IMR-90 (cell line): ENCODE measurements at regions not wholly inside any gene's neighbourhood (a gene's known extent, or its start where the extent isn't known, plus 50 kb on each side); places are given as distances from the start of the nearest gene placed in this dataset.

Experiments used
- ATAC-seq: fragments of 200-7000 bp; cut with Tn5 transposase; 2 replicates; pipeline ENCODE4 v1.9.1; 2020; ENCODE audit warnings: low read depth, mild to moderate bottlenecking, moderate library complexity
- BruUV-seq: library from RNA; stranded (reverse); fragments of 400-500 nt; replicated peaks from 2 replicates; lab custom pipeline; 2021; lab: Mats Ljungman, UMichigan
- CTCF ChIA-PET: fragments of 300-600 bp; formaldehyde crosslinking; extraction: SDS; loops from one replicate; lab custom pipeline; 2021; ENCODE audit warnings: antibody characterized with exemption; lab: Yijun Ruan, JAX
- POLR2A ChIA-PET: fragments of 300-600 bp; sonication (Branson Sonifier 250); formaldehyde crosslinking; loops from one replicate; lab custom pipeline; 2022; ENCODE audit warnings: antibody characterized with exemption; ENCODE audit not compliant: unreplicated experiment; lab: Charles Lee
- DNase-seq: peaks from one replicate; pipeline ENCODE4 v3.0.0; 2013
- H2AFZ ChIP-seq: replicated peaks from 2 replicates; pipeline ENCODE3; 2013; ENCODE audit warnings: low read length, mild to moderate bottlenecking; ENCODE audit not compliant: poor library complexity
- H2AK5ac ChIP-seq: 2 replicates; pipeline ENCODE4 v1.6.1; 2013; ENCODE audit warnings: low read depth, low read length, inconsistent platforms
- H2AK9ac ChIP-seq: replicated peaks from 2 replicates; pipeline ENCODE3; 2013; ENCODE audit warnings: mild to moderate bottlenecking, low read depth, low read length, moderate library complexity; ENCODE audit not compliant: poor library complexity
- H2BK120ac ChIP-seq: 2 replicates; pipeline ENCODE4 v1.6.1; 2013; ENCODE audit warnings: low read depth, low read length, inconsistent platforms
- H2BK15ac ChIP-seq: 3 replicates; pipeline ENCODE4 v1.6.1; 2013; ENCODE audit warnings: low read depth, low read length, inconsistent platforms
- H2BK20ac ChIP-seq: 2 replicates; pipeline ENCODE4 v1.6.1; 2013; ENCODE audit warnings: low read depth, mild to moderate bottlenecking, inconsistent platforms, low read length, moderate library complexity
- H2BK5ac ChIP-seq: 2 replicates; pipeline ENCODE4 v1.6.1; 2013; ENCODE audit warnings: mild to moderate bottlenecking, low read depth, low read length, inconsistent platforms; ENCODE audit not compliant: poor library complexity, severe bottlenecking
- H3K14ac ChIP-seq: replicated peaks from 2 replicates; pipeline ENCODE4 v1.6.1; 2013; ENCODE audit warnings: low read depth, low read length, inconsistent platforms
- H3K18ac ChIP-seq: 2 replicates; pipeline ENCODE4 v1.6.1; 2013; ENCODE audit warnings: low read depth, low read length, control low read depth
- H3K23ac ChIP-seq: 2 replicates; pipeline ENCODE4 v1.6.1; 2013; ENCODE audit warnings: low read depth, low read length, inconsistent platforms
- H3K27ac ChIP-seq: 2 replicates; pipeline ENCODE4 v1.5.1; 2013; ENCODE audit warnings: mild to moderate bottlenecking, control low read depth, low read length; ENCODE audit not compliant: insufficient read depth
- H3K27me3 ChIP-seq: 2 replicates; pipeline ENCODE4 v1.6.1; 2013; ENCODE audit warnings: low read length; ENCODE audit not compliant: control insufficient read depth, insufficient read depth
- H3K36me3 ChIP-seq: 2 replicates; pipeline ENCODE4 v1.6.1; 2013; ENCODE audit warnings: low read length, mixed read lengths; ENCODE audit not compliant: control insufficient read depth, insufficient read depth
- H3K4ac ChIP-seq: 2 replicates; pipeline ENCODE4 v1.6.1; 2013; ENCODE audit warnings: low read depth, low read length, inconsistent platforms
- H3K4me1 ChIP-seq: 2 replicates; pipeline ENCODE4 v1.6.1; 2013; ENCODE audit warnings: low read length, mixed read lengths; ENCODE audit not compliant: control insufficient read depth, insufficient read depth
- H3K4me2 ChIP-seq: 2 replicates; pipeline ENCODE4 v1.6.1; 2013; ENCODE audit warnings: low read depth, mild to moderate bottlenecking, control low read depth, low read length, moderate library complexity
- H3K4me3 ChIP-seq: 2 replicates; pipeline ENCODE4 v1.5.1; 2013; ENCODE audit warnings: low read depth, mild to moderate bottlenecking, control low read depth, low read length, moderate library complexity; ENCODE audit not compliant: insufficient read depth
- H3K56ac ChIP-seq: 2 replicates; pipeline ENCODE4 v1.6.1; 2013; ENCODE audit warnings: low read length, inconsistent platforms; ENCODE audit not compliant: insufficient read depth; ENCODE audit errors: extremely low read depth
- H3K79me1 ChIP-seq, 2 experiments: 2 replicates each; pipeline ENCODE4 v1.6.1; 2013; ENCODE audit warnings: low read length in 2 of 2, inconsistent platforms in 1 of 2, low read depth in 1 of 2
- H3K9ac ChIP-seq: 2 replicates; pipeline ENCODE4 v1.6.1; 2013; ENCODE audit warnings: low read depth, low read length, control low read depth
- H3K9me1 ChIP-seq: 2 replicates; pipeline ENCODE4 v1.6.1; 2013; ENCODE audit warnings: low read length, inconsistent platforms; ENCODE audit not compliant: insufficient read depth
- H3K9me3 ChIP-seq: 2 replicates; pipeline ENCODE4 v1.6.1; 2013; ENCODE audit warnings: low read length; ENCODE audit not compliant: control insufficient read depth, insufficient read depth
- H4K20me1 ChIP-seq: 2 replicates; pipeline ENCODE4 v1.6.1; 2013; ENCODE audit warnings: low read length, inconsistent platforms; ENCODE audit not compliant: insufficient read depth
- H4K5ac ChIP-seq: 2 replicates; pipeline ENCODE4 v1.6.1; 2013; ENCODE audit warnings: mild to moderate bottlenecking, low read depth, low read length, control low read depth
- H4K8ac ChIP-seq, 2 experiments: 2 replicates each; pipeline ENCODE4 v1.6.1; 2013; ENCODE audit warnings: low read depth in 2 of 2, low read length in 2 of 2, control low read depth in 1 of 2, inconsistent platforms in 1 of 2
- H4K91ac ChIP-seq: 2 replicates; pipeline ENCODE4 v1.6.1; 2013; ENCODE audit warnings: low read depth, low read length, inconsistent platforms; ENCODE audit not compliant: insufficient read depth
- ELK1 ChIP-seq: fragments of 150-350 bp; IDR thresholded peaks from 2 replicates; pipeline ENCODE4 v1.6.1; 2016; ENCODE audit warnings: low read depth, mild to moderate bottlenecking, low read length, moderate library complexity, borderline replicate concordance
- MAZ ChIP-seq: IDR thresholded peaks from 2 replicates; pipeline ENCODE4 v1.6.1; 2012; ENCODE audit warnings: low read depth, mild to moderate bottlenecking, low read length, improper control_type of control experiment, moderate library complexity, borderline replicate concordance
- POLR2A ChIP-seq: IDR thresholded peaks from 2 replicates; pipeline ENCODE4 v1.6.1; 2012; ENCODE audit warnings: mild to moderate bottlenecking, low read depth, low read length
- WGBS, 2 experiments: methylation state at CpG; one replicate each; pipeline versions ENCODE4 v1.1.5 to v1.1.7; 2013; ENCODE audit warnings: missing lambda C conversion rate in 2 of 2; ENCODE audit not compliant: insufficient read length in 1 of 2; ENCODE audit errors: extremely low coverage in 2 of 2; 5-methylcytosine and 5-hydroxymethylcytosine counted together
- dilution Hi-C: fragments of 300-500 bp; cut with HindIII; formaldehyde crosslinking; loops from one replicate; pipeline ENCODE4 v1.14.3; 2018; ENCODE audit warnings: low sequenced_read_pairs; ENCODE audit not compliant: unreplicated experiment
- in situ Hi-C: fragments of 300-500 bp; cut with MboI; formaldehyde crosslinking; loops from 3 replicates; pipeline ENCODE4 v1.14.3; 2019; ENCODE audit warnings: low sequenced_read_pairs, inconsistent platforms, mixed read lengths
- intact Hi-C: fragments of 100-400 bp; cut with micrococcal nuclease; formaldehyde crosslinking; loops from 2 replicates; pipeline ENCODE4 v1.10.0; 2022

- Histone ChIP-seq H3K27me3 (no peaks in the 10 kb centered on the region), H3K4me2 (no peak overlapping the region), H2BK120ac (no peak overlapping the region), H4K5ac (no peak overlapping the region), H3K36me3 (no peaks in the 10 kb centered on the region), H2BK20ac (no peak overlapping the region), H3K9me3 (no peaks in the 10 kb centered on the region), H3K79me1 (no peaks in the 10 kb centered on the region), H3K9ac (no peak overlapping the region), H3K4me1 (no peaks in the 10 kb centered on the region), H2AK5ac (no peak overlapping the region), H2AFZ (no peak overlapping the region), H3K4me3 (no peak overlapping the region), H3K14ac (no peak overlapping the region), H4K91ac (no peak overlapping the region), H2AK9ac (no peak overlapping the region), H4K8ac (no peak overlapping the region), H2BK5ac (no peak overlapping the region), H3K9me1 (no peaks in the 10 kb centered on the region), H3K23ac (no peak overlapping the region), H3K27ac (no peak overlapping the region), H2BK15ac (no peak overlapping the region), H4K20me1 (no peaks in the 10 kb centered on the region), H3K56ac (no peak overlapping the region), H3K4ac (no peak overlapping the region), H3K18ac (no peak overlapping the region)
- intact Hi-C loops (no loop called here), in situ Hi-C loops (no loop called here), dilution Hi-C loops (no loop called here)
- ChIA-PET POLR2A (no interaction called here), CTCF (no interaction called here)
- BruUV-seq = no TSS peak
- DNase-seq (no peak), ATAC-seq (no peak)
- TF ChIP-seq ELK1 = no peak
- TF ChIP-seq POLR2A = no peak
- TF ChIP-seq MAZ = no peak
- WGBS, 2 experiments = 33% methylated on average over 1 of the region's 6 CpGs; no CpG with 5 or more reads in 1 of the 2 experiments
Measured at GRCh38 chr5:158513490-158514318, 586.0 kb downstream of the EBF1 start.
